ENCODE measurements at regions not wholly inside any gene's neighbourhood (a gene's known extent, or its start where the extent isn't known, plus 50 kb on each side); places are given as distances from the start of the nearest gene placed in this dataset.

GRCh38 chr5:120926471-120926870, 462.4 kb downstream of the PRR16 start:
- intact Hi-C loops (cut with DNase I; ENCODE audit: low total_unique reads) = no loop called here
- TF ChIP-seq CTCF (IDR thresholded peaks at IDR 0.05) (no peak), POLR2A (IDR thresholded peaks at IDR 0.05) (no peak)
- no peak for DNase-seq (ENCODE audit: low spot score in 2 of 2)
- no peak overlapping the region for H3K4me3 ChIP-seq (ENCODE audit: low read depth, poor library complexity, severe bottlenecking)
- WGBS, 2 donors = 39 to 62% methylated on average over 1 of the region's 1 CpG

GRCh38 chr5:120927950-120928530, 463.9 kb downstream of the PRR16 start:
- no peak overlapping the region for H3K4me3 ChIP-seq (ENCODE audit: low read depth, poor library complexity, severe bottlenecking)
- no peak for DNase-seq (ENCODE audit: low spot score in 2 of 2)
- no peak for TF ChIP-seq CTCF (IDR thresholded peaks at IDR 0.05)
- TF ChIP-seq POLR2A (IDR thresholded peaks at IDR 0.05) = no peak
- intact Hi-C loops (cut with DNase I; ENCODE audit: low total_unique reads) = no loop called here

GRCh38 chr5:120932480-120932879, 468.4 kb downstream of the PRR16 start:
- no peak overlapping the region for H3K4me3 ChIP-seq (ENCODE audit: low read depth, poor library complexity, severe bottlenecking)
- DNase-seq (ENCODE audit: low spot score in 2 of 2) = no peak
- intact Hi-C loops (cut with DNase I; ENCODE audit: low total_unique reads) = no loop called here
- TF ChIP-seq POLR2A (IDR thresholded peaks at IDR 0.05) (no peak), CTCF (IDR thresholded peaks at IDR 0.05) (no peak)

- intact Hi-C loops (cut with DNase I; ENCODE audit: low total_unique reads) = no loop called here
- H3K4me3 ChIP-seq (ENCODE audit: low read depth, poor library complexity, severe bottlenecking) = no peak overlapping the region
- TF ChIP-seq CTCF (IDR thresholded peaks at IDR 0.05) (no peak), POLR2A (IDR thresholded peaks at IDR 0.05) (no peak)
- 47 to 51% methylated on average over 1 of the region's 1 CpG for WGBS, 2 donors
- no peak for DNase-seq (ENCODE audit: low spot score in 2 of 2)
These were observed 469.9 kb downstream of the PRR16 start for GRCh38 chr5:120934031-120934430.

- intact Hi-C loops (cut with DNase I; ENCODE audit: low total_unique reads) = no loop called here
- WGBS, 2 donors = 88 to 92% methylated on average over 17 to 28 of the region's 31 CpGs
- DNase-seq (ENCODE audit: low spot score in 2 of 2) = no peak
- H3K4me3 ChIP-seq (ENCODE audit: low read depth, poor library complexity, severe bottlenecking) = no peak overlapping the region
- no peak for TF ChIP-seq CTCF (IDR thresholded peaks at IDR 0.05)
These were observed 472.6 kb downstream of the PRR16 start for GRCh38 chr5:120936652-120937051.

- no peak for DNase-seq (ENCODE audit: low spot score in 2 of 2)
- TF ChIP-seq POLR2A (IDR thresholded peaks at IDR 0.05) (no peak), CTCF (IDR thresholded peaks at IDR 0.05) (no peak)
- intact Hi-C loops (cut with DNase I; ENCODE audit: low total_unique reads) = no loop called here
- WGBS, 2 donors = 58 to 60% methylated on average over 1 of the region's 1 CpG
- H3K4me3 ChIP-seq (ENCODE audit: low read depth, poor library complexity, severe bottlenecking) = no peak overlapping the region
These were observed 474.5 kb downstream of the PRR16 start for GRCh38 chr5:120938604-120939003.

All from lower leg skin (tissue), 4 donors.